AG09309 (cell line): ENCODE measurements at regions not wholly inside any gene's neighbourhood (a gene's known extent, or its start where the extent isn't known, plus 50 kb on each side); places are given as distances from the start of the nearest gene placed in this dataset.

Experiments used
- DNase-seq: peaks from one replicate; pipeline ENCODE4 v3.0.0-alpha.2; 2010; ENCODE audit warnings: low read depth
- H3K4me3 ChIP-seq: 2 replicates; pipeline ENCODE4 v1.5.1; 2011; ENCODE audit warnings: mild to moderate bottlenecking, low read depth, low read length, moderate library complexity; ENCODE audit not compliant: control insufficient read depth
- CTCF ChIP-seq: IDR thresholded peaks from 2 replicates; pipeline ENCODE4 v1.5.1; 2011; ENCODE audit warnings: mild to moderate bottlenecking, low read depth, low read length, inconsistent platforms; ENCODE audit not compliant: insufficient read depth, control insufficient read depth; ENCODE audit errors: missing control alignments

GRCh38 chrX:10095698-10096432 is 60.9 kb upstream of the CLCN4 start:
- no peak for TF ChIP-seq CTCF
- no peak for DNase-seq

GRCh38 chrX:10098270-10098713 is 58.5 kb upstream of the CLCN4 start:
- DNase-seq = no peak
- peak overlapping the region; percentile 5; the same call in 1 of the 2 replicates for H3K4me3 ChIP-seq
- no peak for TF ChIP-seq CTCF

More at GRCh38 chrX:10095698-10096432, 60.9 kb upstream of the CLCN4 start:
- H3K4me3 ChIP-seq = no peak overlapping the region

GRCh38 chrX:10099411-10099810 is 57.4 kb upstream of the CLCN4 start:
- no peak for DNase-seq
- H3K4me3 ChIP-seq = no peak overlapping the region
- TF ChIP-seq CTCF = no peak

- DNase-seq = no peak
- no peak overlapping the region for H3K4me3 ChIP-seq
- TF ChIP-seq CTCF = no peak
These were observed 55.5 kb upstream of the CLCN4 start for GRCh38 chrX:10101269-10101668.

- no peak for DNase-seq
- TF ChIP-seq CTCF = no peak
These were observed 54.6 kb upstream of the CLCN4 start for GRCh38 chrX:10102046-10102704.

GRCh38 chrX:10103023-10103422 is 53.8 kb upstream of the CLCN4 start:
- TF ChIP-seq CTCF = no peak
- H3K4me3 ChIP-seq = no peak overlapping the region
- peak; percentile 77 for DNase-seq

More at GRCh38 chrX:10102046-10102704, 54.6 kb upstream of the CLCN4 start:
- no peak overlapping the region for H3K4me3 ChIP-seq
